OCI-LY3 (cell line): ENCODE measurements at regions not wholly inside any gene's neighbourhood (a gene's known extent, or its start where the extent isn't known, plus 50 kb on each side); places are given as distances from the start of the nearest gene placed in this dataset.

Experiments used
- CTCF ChIP-seq: fragments of 200-600, 300-600 bp; sonication (generic); IDR thresholded peaks from 2 replicates; pipeline ENCODE4 v1.5.1; 2014; ENCODE audit warnings: antibody characterized with exemption, low read length, low read depth
- EZH2phosphoT487 ChIP-seq: fragments of 200-600 bp; shearing (Covaris generic); IDR thresholded peaks from 2 replicates; pipeline ENCODE4 v1.6.1; 2018; ENCODE audit warnings: antibody characterized with exemption, mixed run types, low read depth

DNA sequence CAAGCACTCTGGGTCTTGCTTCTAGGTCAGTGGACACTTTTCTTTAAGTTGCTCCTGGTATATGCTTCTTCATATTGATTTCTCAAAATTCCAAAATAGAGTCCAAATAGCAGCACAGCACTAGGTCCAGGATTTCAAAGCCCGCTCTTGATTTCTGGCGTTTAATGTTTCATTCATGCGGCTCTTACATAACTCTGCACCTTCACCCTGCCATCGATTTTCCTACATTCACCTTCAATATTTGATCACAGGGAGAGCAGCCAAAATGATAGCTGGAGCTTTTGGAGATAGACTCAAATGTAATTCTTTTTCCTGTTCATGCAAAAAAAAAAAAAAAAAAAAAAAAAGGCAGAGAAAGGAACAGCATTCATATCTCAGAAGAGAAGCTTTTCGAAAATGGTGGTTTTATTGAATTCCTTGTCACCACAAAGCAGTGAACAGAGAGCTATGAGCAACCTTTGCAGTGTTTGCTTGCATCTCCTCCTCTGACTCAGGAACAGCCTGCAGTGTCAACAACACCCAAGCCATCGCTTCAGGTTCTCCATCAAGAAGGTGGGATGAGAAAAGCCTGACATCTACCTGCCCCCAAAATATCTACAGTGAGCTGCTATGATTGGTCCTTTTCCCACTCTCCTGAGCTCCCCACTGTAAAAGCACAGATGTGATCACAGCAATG lies 97.8 kb downstream of the MED10 start:
- no peak for TF ChIP-seq CTCF
- TF ChIP-seq EZH2phosphoT487 = no peak
